ENCODE measurements at regions not wholly inside any gene's neighbourhood (a gene's known extent, or its start where the extent isn't known, plus 50 kb on each side); places are given as distances from the start of the nearest gene placed in this dataset.
A peak's percentile ranks its signal among the peaks of the same experiment; 100 is the strongest.

DNA sequence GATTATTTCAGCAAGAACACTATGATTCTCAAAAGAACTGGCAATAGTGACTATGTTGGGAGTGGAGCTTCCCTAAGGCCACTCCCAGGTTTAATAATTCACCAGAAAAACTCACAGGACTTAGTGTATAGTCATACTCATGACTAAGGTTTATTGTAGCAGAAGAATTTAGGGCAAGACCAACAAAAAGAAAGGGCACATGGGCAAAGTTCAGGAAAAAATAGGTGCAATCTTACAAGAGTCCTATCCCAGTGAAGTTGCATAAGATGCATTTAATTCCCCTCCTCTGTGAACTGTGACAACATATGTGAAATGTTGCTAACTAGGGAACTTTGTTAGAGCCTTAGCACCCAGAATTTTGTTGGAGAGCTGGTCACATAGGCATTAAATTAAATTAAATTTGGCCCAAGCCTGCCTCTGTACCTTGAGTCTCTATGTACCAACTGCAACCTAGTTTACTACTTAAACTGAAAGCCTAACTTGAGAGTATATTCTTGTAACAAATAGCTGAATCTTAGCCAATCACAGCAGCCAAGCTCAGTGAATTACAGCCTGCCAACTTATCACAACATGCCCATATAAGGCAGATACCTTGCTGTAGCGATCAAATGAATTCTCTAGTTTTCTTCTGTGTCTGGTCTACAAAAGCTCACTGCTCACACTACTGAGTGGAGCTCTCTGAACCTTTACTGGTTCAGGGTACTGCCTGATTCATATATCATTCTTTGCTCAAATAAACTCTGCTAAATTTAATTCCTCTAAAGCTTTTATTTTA is 386.2 kb upstream of the ARHGEF26 start:
- Histone ChIP-seq H3K4me3 (no peak overlapping the region), H3K27ac (no peak overlapping the region), H3K4me1 (replicated peaks) (no peaks in the 10 kb centered on the region), H3K27me3 (replicated peaks; ENCODE audit: insufficient read depth) (no peaks in the 10 kb centered on the region), H3K36me3 (no peaks in the 10 kb centered on the region), H3K9me3 (no peaks in the 10 kb centered on the region)
- WGBS = 31% methylated on average over 1 of the region's 1 CpG
- TF ChIP-seq CTCF (IDR thresholded peaks at IDR 0.05) = no peak
- TF ChIP-seq POLR2AphosphoS5 (IDR thresholded peaks at IDR 0.05) = no peak
- TF ChIP-seq POLR2A (IDR thresholded peaks at IDR 0.05) = no peak
- no peak for DNase-seq (ENCODE audit: low spot score)
- intact Hi-C loops (cut with DNase I) = no loop called here

DNA sequence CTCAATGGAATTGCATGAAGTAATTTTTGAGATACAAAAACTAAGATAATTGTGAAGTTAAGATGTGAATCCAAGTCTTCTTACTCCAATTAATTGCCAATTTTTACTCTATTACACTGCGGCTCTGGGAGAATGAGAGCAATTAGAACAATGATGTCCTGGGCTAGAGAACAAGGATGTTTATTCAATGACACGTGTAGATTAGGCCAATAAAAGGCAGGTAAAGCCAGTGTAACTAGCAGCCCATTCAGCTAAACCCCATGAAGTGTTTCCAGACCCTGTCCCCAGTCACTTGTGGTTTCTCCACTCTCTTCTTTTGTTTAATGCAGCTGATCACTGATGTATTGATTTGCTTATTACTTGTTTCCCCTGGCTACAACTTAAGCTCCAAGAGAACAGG is 381.1 kb upstream of the ARHGEF26 start:
- intact Hi-C loops (cut with DNase I) = no loop called here
- no peak for DNase-seq (ENCODE audit: low spot score)
- no peaks in the 10 kb centered on the region for H3K4me1 ChIP-seq (replicated peaks)
- H3K36me3 ChIP-seq = no peaks in the 10 kb centered on the region
- H3K27ac ChIP-seq = no peak overlapping the region
- 30% methylated on average over 2 of the region's 2 CpGs for WGBS
- no peaks in the 10 kb centered on the region for H3K27me3 ChIP-seq (replicated peaks; ENCODE audit: insufficient read depth)
- H3K4me3 ChIP-seq = no peak overlapping the region
- TF ChIP-seq CTCF (IDR thresholded peaks at IDR 0.05) = no peak
- peak; percentile 27 for TF ChIP-seq POLR2AphosphoS5 (IDR thresholded peaks at IDR 0.05)
- no peak for TF ChIP-seq POLR2A (IDR thresholded peaks at IDR 0.05)
- no peaks in the 10 kb centered on the region for H3K9me3 ChIP-seq

DNA sequence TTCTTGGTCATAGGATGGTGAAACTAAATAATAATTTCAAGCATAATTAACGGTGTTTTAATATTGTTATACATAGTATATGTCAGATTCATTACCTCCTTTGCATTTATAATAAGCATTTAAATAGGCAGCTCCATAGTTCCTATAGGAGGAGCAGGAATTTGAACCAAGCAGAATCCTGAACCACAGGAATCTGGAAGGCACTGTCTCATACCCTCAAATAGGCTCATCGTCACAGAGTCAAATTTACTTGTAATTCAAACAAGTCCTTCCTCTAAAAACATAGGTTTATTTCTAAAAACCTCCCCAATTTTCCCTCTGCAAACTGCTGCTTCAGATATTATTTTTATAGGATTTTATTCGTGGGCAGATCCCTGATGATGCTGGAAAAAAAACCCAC is 376.3 kb upstream of the ARHGEF26 start:
- TF ChIP-seq POLR2A (IDR thresholded peaks at IDR 0.05) (no peak), CTCF (IDR thresholded peaks at IDR 0.05) (no peak), POLR2AphosphoS5 (IDR thresholded peaks at IDR 0.05) (no peak)
- no peaks in the 10 kb centered on the region for H3K36me3 ChIP-seq
- intact Hi-C loops (cut with DNase I) = no loop called here
- H3K4me1 ChIP-seq (replicated peaks) = no peaks in the 10 kb centered on the region
- no peak overlapping the region for H3K27ac ChIP-seq
- WGBS = 89% methylated on average over 3 of the region's 3 CpGs
- no peak for DNase-seq (ENCODE audit: low spot score)
- H3K9me3 ChIP-seq = no peaks in the 10 kb centered on the region
- no peak overlapping the region for H3K4me3 ChIP-seq
- no peaks in the 10 kb centered on the region for H3K27me3 ChIP-seq (replicated peaks; ENCODE audit: insufficient read depth)

DNA sequence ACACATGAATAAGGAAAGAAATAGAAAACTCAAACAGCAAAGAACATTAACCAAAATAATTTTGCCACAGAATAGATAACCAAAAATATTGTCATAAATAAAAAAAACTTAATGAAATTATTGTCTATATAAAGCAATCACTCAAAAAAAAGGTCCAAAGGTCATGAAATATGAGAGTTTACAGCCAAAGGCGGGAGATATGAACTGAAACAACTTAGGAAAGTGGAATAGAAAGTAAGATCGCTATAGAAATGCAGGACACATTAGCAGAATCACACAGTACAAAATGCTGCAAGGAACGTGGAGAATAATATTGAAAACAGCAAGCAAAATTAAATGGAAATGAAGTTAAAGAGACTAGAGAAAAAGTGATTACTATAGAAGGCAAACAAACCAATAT is 375.0 kb upstream of the ARHGEF26 start:
- H3K27ac ChIP-seq = no peak overlapping the region
- no peak overlapping the region for H3K4me3 ChIP-seq
- no peaks in the 10 kb centered on the region for H3K27me3 ChIP-seq (replicated peaks; ENCODE audit: insufficient read depth)
- 91% methylated on average over 3 of the region's 3 CpGs for WGBS
- H3K4me1 ChIP-seq (replicated peaks) = no peaks in the 10 kb centered on the region
- H3K9me3 ChIP-seq = no peaks in the 10 kb centered on the region
- no peaks in the 10 kb centered on the region for H3K36me3 ChIP-seq
- TF ChIP-seq POLR2AphosphoS5 (IDR thresholded peaks at IDR 0.05) = no peak
- no peak for TF ChIP-seq CTCF (IDR thresholded peaks at IDR 0.05)
- no peak for TF ChIP-seq POLR2A (IDR thresholded peaks at IDR 0.05)
- intact Hi-C loops (cut with DNase I) = no loop called here
- DNase-seq (ENCODE audit: low spot score) = no peak

DNA sequence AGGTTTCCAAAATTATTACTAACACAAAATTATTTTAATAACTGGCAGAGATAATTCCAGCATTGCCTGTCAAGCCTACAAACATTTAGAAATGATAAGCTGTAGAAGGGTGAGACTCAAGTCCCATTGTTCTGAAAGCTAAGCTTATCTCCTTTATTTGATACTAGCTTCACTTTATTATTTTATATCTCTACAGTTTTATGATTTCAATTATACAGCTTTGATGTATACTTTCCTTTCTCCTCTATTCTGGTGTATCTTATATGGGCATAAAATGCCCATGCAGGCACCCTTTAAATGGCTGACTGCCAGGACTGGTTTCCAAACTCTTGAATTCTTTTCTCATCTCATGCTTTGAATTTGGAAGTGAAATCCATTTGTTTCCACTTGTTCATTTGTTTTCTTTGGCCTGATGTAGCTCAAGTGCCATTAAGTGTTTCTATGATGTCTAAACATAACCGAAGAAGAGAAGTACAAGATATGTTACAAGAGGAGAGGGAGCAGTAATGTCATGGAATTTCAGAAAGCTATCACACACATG is 372.1 kb upstream of the ARHGEF26 start:
- intact Hi-C loops (cut with DNase I) = no loop called here
- Histone ChIP-seq H3K4me1 (replicated peaks) (peaks cover 3% of the 10 kb centered on the region), H3K4me3 (no peak overlapping the region), H3K27me3 (replicated peaks; ENCODE audit: insufficient read depth) (no peaks in the 10 kb centered on the region), H3K27ac (no peak overlapping the region), H3K9me3 (no peaks in the 10 kb centered on the region), H3K36me3 (no peaks in the 10 kb centered on the region)
- 18% methylated on average over 1 of the region's 1 CpG for WGBS
- no peak for DNase-seq (ENCODE audit: low spot score)
- TF ChIP-seq POLR2AphosphoS5 (IDR thresholded peaks at IDR 0.05) (no peak), POLR2A (IDR thresholded peaks at IDR 0.05) (no peak), CTCF (IDR thresholded peaks at IDR 0.05) (no peak)
